ENCODE measurements at regions not wholly inside any gene's neighbourhood (a gene's known extent, or its start where the extent isn't known, plus 50 kb on each side); places are given as distances from the start of the nearest gene placed in this dataset.

GRCh38 chr15:77769700-77770099, 137.0 kb upstream of the LINGO1 start:
- DNase-seq = no peak

DNA sequence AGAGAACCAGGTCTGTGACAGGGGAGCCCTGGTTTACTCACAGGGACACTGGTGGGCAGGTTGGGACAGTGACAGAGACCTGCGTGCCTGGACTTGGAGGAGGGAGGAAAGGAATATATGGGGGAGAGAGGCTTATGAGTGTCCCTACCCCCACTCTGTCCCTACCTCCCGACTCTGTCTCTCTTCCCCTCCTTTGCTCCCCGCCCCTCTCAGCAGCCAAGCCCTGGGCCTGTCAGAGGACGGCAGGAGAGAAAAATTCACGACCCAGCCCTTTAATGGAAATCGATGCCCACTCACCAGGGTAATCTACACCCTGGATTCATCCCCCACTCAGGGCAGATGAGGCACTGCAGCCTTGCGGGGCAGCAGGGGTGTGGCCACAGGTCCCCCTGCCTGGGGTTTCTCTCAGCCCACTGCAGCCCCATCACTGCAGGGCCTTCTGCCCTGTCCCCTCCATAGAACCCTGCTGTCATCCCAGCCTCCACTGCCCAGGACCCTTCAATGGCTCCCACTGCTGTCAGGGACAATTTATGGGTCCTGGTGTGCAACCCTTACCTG, 135.9 kb upstream of the LINGO1 start:
- DNase-seq = no peak

DNA sequence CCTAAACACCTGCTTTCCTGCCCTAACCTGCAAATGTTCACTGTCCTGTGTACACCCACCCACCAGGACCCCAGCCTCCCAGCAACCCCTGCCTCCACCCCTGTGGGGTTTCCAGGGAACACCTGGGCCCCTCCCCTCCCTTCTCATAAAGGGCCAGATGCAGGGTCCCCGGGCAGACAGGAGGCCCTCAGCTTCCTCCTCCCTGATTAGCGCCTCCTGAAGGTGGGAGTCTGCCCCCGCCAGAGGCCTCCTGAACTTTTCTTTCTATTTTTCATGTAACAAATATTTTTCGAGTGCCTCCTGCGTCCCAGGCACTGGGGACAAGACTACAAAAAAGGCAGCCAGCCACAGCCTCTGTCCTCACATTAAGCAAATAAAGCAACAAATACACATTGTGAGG, 135.4 kb upstream of the LINGO1 start:
- no peak for DNase-seq

DNA sequence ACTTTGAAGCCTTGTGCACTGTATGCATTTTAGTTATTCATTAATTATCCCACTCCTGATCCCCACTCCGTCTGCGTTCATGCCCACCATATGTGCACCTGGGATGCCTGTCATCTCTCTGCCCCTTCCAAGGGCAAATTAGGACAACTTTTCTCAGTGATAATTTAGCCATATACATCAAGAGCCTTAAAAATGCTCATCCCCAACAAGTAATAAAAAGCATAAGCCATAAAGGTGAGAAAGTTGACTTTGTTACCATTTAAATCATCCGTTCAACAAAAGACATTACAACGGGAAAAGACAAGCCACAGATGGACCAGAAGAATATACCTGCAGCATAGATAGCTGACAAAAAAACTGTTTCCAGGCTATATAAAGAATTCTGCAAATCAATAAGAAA, 131.4 kb upstream of the LINGO1 start:
- no peak for DNase-seq

DNA sequence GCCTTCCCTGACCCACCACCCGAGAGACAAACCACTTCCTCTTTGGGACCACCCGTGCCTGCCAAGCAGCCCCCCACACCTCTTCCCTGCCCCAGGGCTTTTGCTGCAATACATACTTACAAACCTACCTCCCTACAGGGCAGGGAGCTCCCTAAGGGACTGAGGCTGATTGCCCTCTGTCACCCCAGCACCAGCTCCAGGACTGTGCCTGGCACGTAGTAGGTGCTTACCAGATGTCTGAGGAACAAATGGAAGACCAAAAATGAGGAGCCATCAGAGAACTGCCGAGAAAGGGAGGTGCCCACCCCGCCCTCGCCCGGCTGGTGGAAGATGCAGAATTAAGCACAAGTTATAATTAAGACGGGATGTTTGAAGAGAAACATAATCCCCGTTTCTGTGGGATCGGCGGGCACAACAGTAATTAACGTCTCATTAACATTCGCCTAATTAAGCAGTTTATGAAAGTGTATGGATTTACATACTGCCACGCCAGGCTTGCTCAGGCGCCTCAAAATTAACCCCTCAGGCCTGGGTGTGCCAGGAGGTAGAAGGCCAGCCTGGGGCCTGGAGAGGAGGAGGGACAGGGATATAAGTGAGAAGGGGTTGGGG, 130.1 kb upstream of the LINGO1 start:
- no peak for DNase-seq

- DNase-seq = peak in 7 of 56 donors; percentile 5 to 37 (median 17)
Observed at GRCh38 chr15:77759896-77760592, 127.3 kb upstream of the LINGO1 start.

- DNase-seq = no peak
Observed at GRCh38 chr15:77753939-77754338, 121.2 kb upstream of the LINGO1 start.

DNA sequence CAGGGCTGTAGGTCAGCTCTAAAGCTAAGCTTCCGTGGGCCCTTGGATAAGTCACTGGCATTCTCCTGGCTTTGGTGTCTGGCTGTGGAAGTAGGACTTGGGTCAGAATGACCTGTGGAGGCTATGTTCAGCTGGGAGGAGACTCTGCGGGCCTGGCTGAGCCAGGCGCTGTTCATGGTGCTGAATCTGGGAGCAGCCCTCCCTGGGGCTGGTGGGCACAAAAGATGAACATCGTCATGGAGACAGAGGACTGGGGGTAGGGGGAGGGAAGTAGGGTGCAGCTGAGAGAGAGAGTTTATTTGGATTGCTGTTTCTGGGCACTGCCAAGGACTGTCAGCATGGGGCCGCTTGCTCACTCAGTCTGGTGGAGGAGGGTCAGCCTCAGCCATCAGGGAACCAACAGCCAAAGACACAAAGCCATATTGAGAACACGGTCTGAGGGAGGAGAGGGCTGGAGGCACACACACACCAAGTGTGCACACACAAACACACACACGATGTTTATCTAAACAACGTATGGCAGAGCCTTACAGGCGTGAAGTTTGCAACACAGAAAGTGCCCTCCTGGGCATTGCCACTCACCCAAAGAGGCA, 120.7 kb upstream of the LINGO1 start:
- peak in 10 of 56 donors; percentile 7 to 36 (median 12) for DNase-seq

- peak in 8 of 56 donors; percentile 16 to 50 (median 32) for DNase-seq
Observed at GRCh38 chr15:77749998-77750540, 117.4 kb upstream of the LINGO1 start.

- no peak for DNase-seq
Observed at GRCh38 chr15:77749236-77749997, 116.7 kb upstream of the LINGO1 start.

DNA sequence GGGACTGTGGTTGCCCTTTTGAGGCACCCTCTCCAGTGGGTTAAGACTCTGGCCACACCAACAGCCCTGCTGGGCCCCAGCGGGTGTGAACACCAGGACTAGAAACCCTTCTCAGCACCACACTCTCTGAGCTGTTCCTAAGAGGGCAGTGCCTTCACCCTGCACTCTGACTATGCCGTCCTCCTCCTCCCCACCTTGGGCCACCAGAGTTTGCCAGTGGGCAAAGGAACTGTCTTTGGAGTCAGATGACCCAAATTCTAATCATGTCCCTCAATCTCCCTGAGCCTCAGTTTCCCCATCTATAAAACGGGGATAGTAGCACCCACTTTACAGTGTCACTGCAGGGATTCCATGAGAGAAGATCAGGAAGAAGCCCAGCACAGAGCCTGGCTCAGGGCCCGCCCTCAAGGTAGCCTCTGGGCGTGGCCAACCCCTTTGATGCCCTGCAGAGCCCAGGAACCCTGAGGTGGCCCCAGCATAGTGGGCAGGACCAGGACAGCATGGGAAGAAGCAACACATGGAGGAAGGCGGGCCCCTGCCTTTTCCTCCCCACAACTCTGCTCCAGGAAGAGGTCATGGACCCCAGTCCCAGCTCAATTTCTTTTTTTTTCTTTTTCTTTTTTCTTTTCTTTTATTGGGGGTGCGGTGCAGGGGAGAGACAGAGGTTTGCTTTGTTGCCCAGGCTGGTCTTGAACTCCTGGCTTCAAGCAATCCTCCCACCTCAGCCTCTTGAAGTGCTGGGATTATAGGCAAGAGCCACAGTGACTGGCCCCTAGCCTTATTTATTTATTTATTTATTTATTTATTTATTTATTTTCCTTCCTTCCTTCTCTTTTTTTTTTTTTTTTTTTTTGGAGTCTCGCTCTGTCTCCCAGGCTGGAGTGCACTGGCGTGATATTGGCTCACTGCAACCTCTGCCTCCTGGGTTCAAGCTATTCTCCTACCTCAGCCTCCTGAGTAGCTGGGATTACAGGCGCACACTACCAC, 115.7 kb upstream of the LINGO1 start:
- no peak for DNase-seq

- DNase-seq = peak in 1 of 56 donors; percentile 18
Observed at GRCh38 chr15:77747175-77748077, 114.7 kb upstream of the LINGO1 start.

GRCh38 chr15:77746254-77747174, 113.8 kb upstream of the LINGO1 start:
- no peak for DNase-seq

DNA sequence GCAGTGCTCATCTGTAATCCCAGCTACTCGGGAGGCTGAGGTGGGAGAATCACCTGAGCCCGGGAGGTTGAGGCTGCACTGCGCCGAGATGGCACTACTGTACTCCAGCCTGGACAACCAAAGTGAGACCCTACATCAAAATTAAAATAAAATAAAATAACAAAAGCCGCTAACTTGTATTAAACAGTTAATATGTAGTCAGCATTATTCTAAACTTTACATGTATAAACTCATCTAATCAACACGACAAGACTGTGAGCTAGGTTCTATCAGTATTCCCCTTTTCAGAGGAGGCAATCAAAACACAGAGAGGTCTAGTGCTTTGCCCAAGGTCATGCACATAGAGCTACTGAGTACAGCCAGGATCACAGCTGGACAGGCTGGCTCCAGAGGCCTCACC, 111.7 kb upstream of the LINGO1 start:
- DNase-seq = no peak

DNA sequence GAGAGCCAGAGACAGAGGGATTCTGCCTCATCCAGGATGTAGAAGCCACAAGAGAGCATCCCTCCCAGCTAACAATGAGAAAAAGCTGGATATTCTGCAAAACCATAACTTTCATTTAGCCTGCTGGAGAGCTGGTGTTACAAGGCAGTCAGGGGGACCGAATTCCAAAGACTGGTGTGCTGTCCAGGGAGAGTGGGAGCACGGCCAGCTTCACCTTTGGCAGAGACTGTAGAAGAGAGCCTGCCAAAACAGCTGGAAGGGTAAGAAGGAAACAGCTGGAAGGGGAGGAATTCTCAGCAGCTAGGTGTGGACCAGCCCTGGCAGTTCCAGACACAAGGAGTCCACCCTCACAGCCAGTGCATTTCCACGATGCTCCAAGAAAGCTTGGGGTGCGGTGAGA, 109.9 kb upstream of the LINGO1 start:
- no peak for DNase-seq

DNA sequence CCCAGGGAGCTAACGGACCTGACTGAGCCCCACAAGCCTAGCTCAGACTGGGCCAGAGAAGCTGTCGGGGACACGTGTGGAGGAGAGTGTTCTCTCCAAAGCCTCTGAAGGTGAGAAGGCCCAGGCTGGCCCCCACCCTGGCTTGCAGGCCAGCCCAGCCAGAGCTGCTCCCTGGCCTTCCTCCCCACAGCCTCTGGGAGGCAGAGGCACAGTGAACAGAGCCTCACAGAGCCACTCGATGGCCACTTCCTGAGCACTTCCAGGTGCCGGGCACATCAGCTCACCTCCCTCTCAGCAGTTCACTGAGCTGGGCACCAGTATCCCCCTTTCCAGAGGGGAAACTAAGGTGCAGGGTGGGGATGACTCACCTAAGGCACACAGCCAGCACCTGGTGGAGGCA, 109.4 kb upstream of the LINGO1 start:
- DNase-seq = no peak

DNA sequence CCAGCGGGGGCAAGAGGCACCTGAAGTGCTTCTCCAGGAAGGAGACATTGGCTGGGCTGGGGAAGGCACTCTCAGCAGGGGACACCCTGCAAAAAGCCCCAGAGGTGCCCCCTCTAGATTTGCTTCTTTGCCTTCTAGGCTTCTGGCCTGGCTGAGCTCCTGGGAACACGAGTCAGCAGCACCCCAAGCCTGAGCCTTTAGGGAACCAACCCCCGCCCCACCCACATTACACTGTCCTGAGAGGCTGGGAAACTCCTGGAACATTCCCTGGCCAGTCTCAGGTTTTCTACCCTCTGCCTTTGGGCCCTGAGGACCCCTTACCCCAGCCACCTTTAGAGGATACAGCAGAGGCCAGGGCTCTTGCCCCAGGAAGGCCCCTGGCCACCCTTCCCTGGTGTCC, 108.4 kb upstream of the LINGO1 start:
- DNase-seq = no peak

All from amygdala (tissue), 56 donors.